A549 (cell line): ENCODE measurements at regions not wholly inside any gene's neighbourhood (a gene's known extent, or its start where the extent isn't known, plus 50 kb on each side); places are given as distances from the start of the nearest gene placed in this dataset.

Experiments used
- KDM5A ChIP-seq: fragments of 200-600 bp; sonication (generic); IDR thresholded peaks from 2 replicates; pipeline ENCODE4 v1.6.1; 2016; ENCODE audit warnings: antibody characterized with exemption, mild to moderate bottlenecking
- MAFK ChIP-seq: fragments of 450-650 bp; IDR thresholded peaks from 2 replicates; pipeline ENCODE4 v1.6.1; 2014; ENCODE audit not compliant: partially characterized antibody
- ZNF302 ChIP-seq: fragments of 250-450 bp; sonication (Bioruptor Pico); IDR thresholded peaks from 2 replicates; pipeline ENCODE4 v1.9.0; 2021; ENCODE audit warnings: inconsistent platforms, mild to moderate bottlenecking, moderate library complexity
- TF ChIP-seq, protein P1 (sequence below): fragments of >200 bp; sonication (Bioruptor Twin); formaldehyde crosslinking; IDR thresholded peaks from 3 replicates; pipeline ENCODE4 v1.5.1; 2016

DNA sequence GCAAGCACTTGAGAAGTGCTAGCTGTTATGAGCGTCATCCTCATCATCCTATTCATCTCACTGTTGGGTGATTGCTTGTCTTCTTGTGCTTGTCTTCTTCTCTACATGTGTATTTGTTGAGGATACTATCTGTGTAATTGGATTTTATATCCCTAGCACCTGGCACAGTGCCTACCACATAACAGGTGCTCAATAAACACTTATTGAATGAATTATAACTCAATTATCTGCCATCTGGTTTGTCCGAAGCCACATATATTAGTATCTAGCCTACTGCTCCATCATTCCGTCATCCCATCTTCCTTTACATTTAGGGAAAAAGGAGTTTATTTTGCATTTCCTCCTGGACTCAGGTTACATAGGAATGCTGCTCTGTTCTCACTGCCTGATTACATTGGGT is 330.4 kb upstream of the ETAA1 start:
- TF ChIP-seq KDM5A (no peak), ZNF302 (CRISPR knock-in tag) (no peak), MAFK (no peak)
- TF ChIP-seq, protein P1, sequence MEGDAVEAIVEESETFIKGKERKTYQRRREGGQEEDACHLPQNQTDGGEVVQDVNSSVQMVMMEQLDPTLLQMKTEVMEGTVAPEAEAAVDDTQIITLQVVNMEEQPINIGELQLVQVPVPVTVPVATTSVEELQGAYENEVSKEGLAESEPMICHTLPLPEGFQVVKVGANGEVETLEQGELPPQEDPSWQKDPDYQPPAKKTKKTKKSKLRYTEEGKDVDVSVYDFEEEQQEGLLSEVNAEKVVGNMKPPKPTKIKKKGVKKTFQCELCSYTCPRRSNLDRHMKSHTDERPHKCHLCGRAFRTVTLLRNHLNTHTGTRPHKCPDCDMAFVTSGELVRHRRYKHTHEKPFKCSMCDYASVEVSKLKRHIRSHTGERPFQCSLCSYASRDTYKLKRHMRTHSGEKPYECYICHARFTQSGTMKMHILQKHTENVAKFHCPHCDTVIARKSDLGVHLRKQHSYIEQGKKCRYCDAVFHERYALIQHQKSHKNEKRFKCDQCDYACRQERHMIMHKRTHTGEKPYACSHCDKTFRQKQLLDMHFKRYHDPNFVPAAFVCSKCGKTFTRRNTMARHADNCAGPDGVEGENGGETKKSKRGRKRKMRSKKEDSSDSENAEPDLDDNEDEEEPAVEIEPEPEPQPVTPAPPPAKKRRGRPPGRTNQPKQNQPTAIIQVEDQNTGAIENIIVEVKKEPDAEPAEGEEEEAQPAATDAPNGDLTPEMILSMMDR, result no peak
